ENCODE measurements at regions not wholly inside any gene's neighbourhood (a gene's known extent, or its start where the extent isn't known, plus 50 kb on each side); places are given as distances from the start of the nearest gene placed in this dataset.

GRCh38 chr2:207256476-207257207, 90.9 kb upstream of the KLF7 start:
- DNase-seq: peak in 1 of 56 donors; percentile 19

- DNase-seq: no peak
Measured at GRCh38 chr2:207257251-207258250, 91.8 kb upstream of the KLF7 start.

- DNase-seq: peak in 8 of 56 donors; percentile 5 to 47 (median 19)
Measured at GRCh38 chr2:207258263-207258991, 92.7 kb upstream of the KLF7 start.

GRCh38 chr2:207260021-207260420, 94.3 kb upstream of the KLF7 start:
- no peak for DNase-seq

GRCh38 chr2:207260947-207261346, 95.2 kb upstream of the KLF7 start:
- no peak for DNase-seq

GRCh38 chr2:207264310-207264709, 98.6 kb upstream of the KLF7 start:
- no peak for DNase-seq

GRCh38 chr2:207265332-207265731, 99.6 kb upstream of the KLF7 start:
- no peak for DNase-seq

GRCh38 chr2:207265869-207266268, 100.1 kb upstream of the KLF7 start:
- no peak for DNase-seq

GRCh38 chr2:207266648-207267047, 100.9 kb upstream of the KLF7 start:
- DNase-seq: no peak

GRCh38 chr2:207269038-207269437, 103.3 kb upstream of the KLF7 start:
- no peak for DNase-seq

- DNase-seq: no peak
Measured at GRCh38 chr2:207274530-207275189, 108.9 kb upstream of the KLF7 start.

GRCh38 chr2:207275779-207276178, 110.0 kb upstream of the KLF7 start:
- no peak for DNase-seq

- no peak for DNase-seq
Measured at GRCh38 chr2:207276248-207276647, 110.5 kb upstream of the KLF7 start.

GRCh38 chr2:207276858-207277257, 111.1 kb upstream of the KLF7 start:
- no peak for DNase-seq

GRCh38 chr2:207279520-207279919, 113.8 kb upstream of the KLF7 start:
- no peak for DNase-seq

- no peak for DNase-seq
Measured at GRCh38 chr2:207281436-207281835, 115.7 kb upstream of the KLF7 start.

GRCh38 chr2:207282916-207283315, 117.2 kb upstream of the KLF7 start:
- DNase-seq: no peak

GRCh38 chr2:207283356-207283755, 117.6 kb upstream of the KLF7 start:
- peak in 15 of 56 donors; percentile 1 to 50 (median 7) for DNase-seq

- no peak for DNase-seq
Measured at GRCh38 chr2:207284556-207285472, 119.1 kb upstream of the KLF7 start.

GRCh38 chr2:207285473-207285815, 119.7 kb upstream of the KLF7 start:
- DNase-seq: no peak

Data from nucleus accumbens (tissue), 56 donors.